WTC11 (cell line): ENCODE measurements at regions not wholly inside any gene's neighbourhood (a gene's known extent, or its start where the extent isn't known, plus 50 kb on each side); places are given as distances from the start of the nearest gene placed in this dataset.

Experiments
- ATAC-seq: fragments of 200-7000 bp; cut with Tn5 transposase; 2 replicates; pipeline ENCODE4 v1.10.0; 2021; ENCODE audit warnings: mild to moderate bottlenecking, moderate library complexity
- CTCF ChIA-PET: fragments of 300-600 bp; sonication (Branson Sonifier 250); formaldehyde crosslinking; loops from one replicate; lab custom pipeline; 2021; ENCODE audit warnings: antibody characterized with exemption; lab: Charles Lee
- POLR2A ChIA-PET: fragments of 350-600 bp; sonication (Branson Sonifier 250); formaldehyde crosslinking; loops from one replicate; lab custom pipeline; 2021; ENCODE audit warnings: antibody characterized with exemption; lab: Charles Lee
- DNase-seq: peaks from one replicate; pipeline ENCODE4 v3.0.0; 2021; ENCODE audit warnings: low spot score
- H3K27ac Mint-ChIP-seq: 2 replicates; pipeline ENCODE4 v1.8.0; 2021; ENCODE audit warnings: mixed read lengths
- H3K27me3 Mint-ChIP-seq: 2 replicates; pipeline ENCODE4 v1.8.0; 2021; ENCODE audit warnings: low read depth, mild to moderate bottlenecking, moderate library complexity, mixed read lengths
- H3K36me3 Mint-ChIP-seq: 2 replicates; pipeline ENCODE4 v1.8.0; 2021; ENCODE audit warnings: mixed read lengths
- H3K4me1 Mint-ChIP-seq: 2 replicates; pipeline ENCODE4 v1.8.0; 2022; ENCODE audit warnings: mixed read lengths
- H3K4me3 Mint-ChIP-seq: 2 replicates; pipeline ENCODE4 v1.8.0; 2021; ENCODE audit warnings: mild to moderate bottlenecking, moderate library complexity, mixed read lengths
- H3K9me3 Mint-ChIP-seq: 2 replicates; pipeline ENCODE4 v1.8.0; 2021; ENCODE audit warnings: mixed read lengths
- AFF4 ChIP-seq: sonication (generic); formaldehyde crosslinking; IDR thresholded peaks from 2 replicates; pipeline ENCODE4 v1.8.1; 2023; ENCODE audit warnings: mild to moderate bottlenecking, missing genetic modification reagents, borderline replicate concordance
- CREM ChIP-seq: sonication (generic); formaldehyde crosslinking; IDR thresholded peaks from 2 replicates; pipeline ENCODE4 v1.8.1; 2022; ENCODE audit warnings: mild to moderate bottlenecking, missing genetic modification reagents, moderate library complexity
- EMX1 ChIP-seq: fragments of 250-450 bp; sonication (Bioruptor Pico); IDR thresholded peaks from 2 replicates; pipeline ENCODE4 v1.8.0; 2021; ENCODE audit warnings: mild to moderate bottlenecking
- ESRRA ChIP-seq: sonication (generic); formaldehyde crosslinking; IDR thresholded peaks from 2 replicates; pipeline ENCODE4 v1.8.1; 2022; ENCODE audit warnings: mild to moderate bottlenecking, missing genetic modification reagents, borderline replicate concordance
- GRHL2 ChIP-seq: fragments of 250-450 bp; sonication (Bioruptor Pico); IDR thresholded peaks from 2 replicates; pipeline ENCODE4 v1.8.0; 2022; ENCODE audit warnings: mild to moderate bottlenecking, moderate library complexity; ENCODE audit not compliant: insufficient replicate concordance, severe bottlenecking
- JAZF1 ChIP-seq: fragments of 250-450 bp; sonication (Bioruptor Pico); IDR thresholded peaks from 2 replicates; pipeline ENCODE4 v1.9.0; 2021; ENCODE audit warnings: moderate library complexity, mild to moderate bottlenecking, inconsistent platforms
- KAT7 ChIP-seq: sonication (generic); formaldehyde crosslinking; IDR thresholded peaks from 2 replicates; pipeline ENCODE4 v1.8.1; 2023; ENCODE audit warnings: missing genetic modification reagents, mild to moderate bottlenecking, borderline replicate concordance
- MXD4 ChIP-seq: fragments of 250-450 bp; sonication (Bioruptor Pico); IDR thresholded peaks from 2 replicates; pipeline ENCODE4 v1.8.0; 2021; ENCODE audit warnings: mild to moderate bottlenecking, moderate library complexity, borderline replicate concordance
- NFYB ChIP-seq: sonication (generic); formaldehyde crosslinking; conservative IDR thresholded peaks from 2 replicates; pipeline ENCODE4 v1.8.0; 2022; ENCODE audit warnings: low read depth, missing genetic modification reagents
- NR1H2 ChIP-seq: sonication (generic); formaldehyde crosslinking; IDR thresholded peaks from 2 replicates; pipeline ENCODE4 v1.9.0; 2021; ENCODE audit warnings: mild to moderate bottlenecking, moderate library complexity, missing genetic modification reagents
- NR2C2 ChIP-seq: sonication (generic); formaldehyde crosslinking; IDR thresholded peaks from 2 replicates; pipeline ENCODE4 v1.8.0; 2022; ENCODE audit warnings: mild to moderate bottlenecking, missing genetic modification reagents
- PRRX2 ChIP-seq: fragments of 250-450 bp; sonication (Bioruptor Pico); IDR thresholded peaks from 2 replicates; pipeline ENCODE4 v1.8.0; 2021; ENCODE audit warnings: mild to moderate bottlenecking
- SMAD3 ChIP-seq: sonication (generic); formaldehyde crosslinking; IDR thresholded peaks from 2 replicates; pipeline ENCODE4 v1.8.0; 2022; ENCODE audit warnings: missing genetic modification reagents, mild to moderate bottlenecking, borderline replicate concordance
- TCF7 ChIP-seq: sonication (generic); formaldehyde crosslinking; IDR thresholded peaks from 2 replicates; pipeline ENCODE4 v1.8.0; 2022; ENCODE audit warnings: mild to moderate bottlenecking, low read depth, missing genetic modification reagents, moderate library complexity
- ZMAT4 ChIP-seq: fragments of 250-450 bp; sonication (Bioruptor Pico); IDR thresholded peaks from 2 replicates; pipeline ENCODE4 v1.9.0; 2021; ENCODE audit warnings: mild to moderate bottlenecking
- ZNF138 ChIP-seq: sonication (generic); formaldehyde crosslinking; conservative IDR thresholded peaks from 2 replicates; pipeline ENCODE4 v1.8.1; 2022; ENCODE audit warnings: mild to moderate bottlenecking, moderate library complexity, missing genetic modification reagents
- ZNF219 ChIP-seq: sonication (generic); formaldehyde crosslinking; IDR thresholded peaks from 2 replicates; pipeline ENCODE4 v1.8.0; 2023; ENCODE audit warnings: missing genetic modification reagents, mild to moderate bottlenecking, borderline replicate concordance
- ZNF317 ChIP-seq: sonication (generic); formaldehyde crosslinking; IDR thresholded peaks from 2 replicates; pipeline ENCODE4 v1.8.1; 2023; ENCODE audit warnings: low read depth, mild to moderate bottlenecking, moderate library complexity, missing genetic modification reagents, borderline replicate concordance
- ZNF423 ChIP-seq: fragments of 250-450 bp; sonication (Bioruptor Pico); IDR thresholded peaks from 2 replicates; pipeline ENCODE4 v2.1.2; 2022; ENCODE audit warnings: mild to moderate bottlenecking, moderate library complexity
- TF ChIP-seq, protein P1 (sequence below): fragments of 250-450 bp; sonication (Bioruptor Pico); IDR thresholded peaks from 2 replicates; pipeline ENCODE4 v2.1.2; 2022; ENCODE audit warnings: mild to moderate bottlenecking, moderate library complexity
- TF ChIP-seq, protein P2 (sequence below): sonication (generic); formaldehyde crosslinking; IDR thresholded peaks from 2 replicates; pipeline ENCODE4 v1.8.1; 2023; ENCODE audit warnings: mild to moderate bottlenecking, missing genetic modification reagents, moderate library complexity
- TF ChIP-seq, protein P3 (sequence below): sonication (generic); formaldehyde crosslinking; IDR thresholded peaks from 2 replicates; pipeline ENCODE4 v1.8.0; 2023; ENCODE audit warnings: missing genetic modification reagents
- TF ChIP-seq, protein P4 (sequence below): sonication (generic); formaldehyde crosslinking; IDR thresholded peaks from 2 replicates; pipeline ENCODE4 v1.8.0; 2023; ENCODE audit warnings: mild to moderate bottlenecking, missing genetic modification reagents
- TF ChIP-seq, protein P5 (sequence below): sonication (generic); formaldehyde crosslinking; IDR thresholded peaks from 2 replicates; pipeline ENCODE4 v1.8.1; 2023; ENCODE audit warnings: mild to moderate bottlenecking, moderate library complexity, missing genetic modification reagents

- Mint-ChIP-seq H3K4me1 (peaks cover 40% of the 10 kb centered on the region), H3K4me3 (no peak overlapping the region), H3K27ac (peak overlapping the region; percentile 34; the same call in 1 of the 2 replicates), H3K9me3 (no peaks in the 10 kb centered on the region), H3K27me3 (no peaks in the 10 kb centered on the region), H3K36me3 (no peaks in the 10 kb centered on the region)
- ChIA-PET POLR2A (no interaction called here), CTCF (no interaction called here)
- TF ChIP-seq JAZF1 (CRISPR knock-in tag) (no peak), AFF4 (CRISPR knock-in tag) (no peak), ZNF138 (CRISPR knock-in tag) (no peak), ZNF423 (CRISPR knock-in tag) (no peak), GRHL2 (no peak), KAT7 (no peak), NR1H2 (no peak), ZNF219 (CRISPR knock-in tag) (no peak), ESRRA (no peak), ZNF317 (no peak), TCF7 (CRISPR knock-in tag) (no peak), MXD4 (CRISPR knock-in tag) (no peak)
- TF ChIP-seq, protein P1, sequence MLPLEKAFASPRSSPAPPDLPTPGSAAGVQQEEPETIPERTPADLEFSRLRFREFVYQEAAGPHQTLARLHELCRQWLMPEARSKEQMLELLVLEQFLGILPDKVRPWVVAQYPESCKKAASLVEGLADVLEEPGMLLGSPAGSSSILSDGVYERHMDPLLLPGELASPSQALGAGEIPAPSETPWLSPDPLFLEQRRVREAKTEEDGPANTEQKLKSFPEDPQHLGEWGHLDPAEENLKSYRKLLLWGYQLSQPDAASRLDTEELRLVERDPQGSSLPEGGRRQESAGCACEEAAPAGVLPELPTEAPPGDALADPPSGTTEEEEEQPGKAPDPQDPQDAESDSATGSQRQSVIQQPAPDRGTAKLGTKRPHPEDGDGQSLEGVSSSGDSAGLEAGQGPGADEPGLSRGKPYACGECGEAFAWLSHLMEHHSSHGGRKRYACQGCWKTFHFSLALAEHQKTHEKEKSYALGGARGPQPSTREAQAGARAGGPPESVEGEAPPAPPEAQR (CRISPR knock-in tag), result no peak
- TF ChIP-seq, protein P2, sequence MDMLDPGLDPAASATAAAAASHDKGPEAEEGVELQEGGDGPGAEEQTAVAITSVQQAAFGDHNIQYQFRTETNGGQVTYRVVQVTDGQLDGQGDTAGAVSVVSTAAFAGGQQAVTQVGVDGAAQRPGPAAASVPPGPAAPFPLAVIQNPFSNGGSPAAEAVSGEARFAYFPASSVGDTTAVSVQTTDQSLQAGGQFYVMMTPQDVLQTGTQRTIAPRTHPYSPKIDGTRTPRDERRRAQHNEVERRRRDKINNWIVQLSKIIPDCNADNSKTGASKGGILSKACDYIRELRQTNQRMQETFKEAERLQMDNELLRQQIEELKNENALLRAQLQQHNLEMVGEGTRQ (CRISPR knock-in tag), result no peak
- TF ChIP-seq, protein P3, sequence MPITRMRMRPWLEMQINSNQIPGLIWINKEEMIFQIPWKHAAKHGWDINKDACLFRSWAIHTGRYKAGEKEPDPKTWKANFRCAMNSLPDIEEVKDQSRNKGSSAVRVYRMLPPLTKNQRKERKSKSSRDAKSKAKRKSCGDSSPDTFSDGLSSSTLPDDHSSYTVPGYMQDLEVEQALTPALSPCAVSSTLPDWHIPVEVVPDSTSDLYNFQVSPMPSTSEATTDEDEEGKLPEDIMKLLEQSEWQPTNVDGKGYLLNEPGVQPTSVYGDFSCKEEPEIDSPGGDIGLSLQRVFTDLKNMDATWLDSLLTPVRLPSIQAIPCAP (CRISPR knock-in tag), result no peak
- ATAC-seq, result no peak
- DNase-seq, result no peak
Observed at GRCh38 chr18:40904295-40904694, 1050.7 kb upstream of the PIK3C3 start.

DNA sequence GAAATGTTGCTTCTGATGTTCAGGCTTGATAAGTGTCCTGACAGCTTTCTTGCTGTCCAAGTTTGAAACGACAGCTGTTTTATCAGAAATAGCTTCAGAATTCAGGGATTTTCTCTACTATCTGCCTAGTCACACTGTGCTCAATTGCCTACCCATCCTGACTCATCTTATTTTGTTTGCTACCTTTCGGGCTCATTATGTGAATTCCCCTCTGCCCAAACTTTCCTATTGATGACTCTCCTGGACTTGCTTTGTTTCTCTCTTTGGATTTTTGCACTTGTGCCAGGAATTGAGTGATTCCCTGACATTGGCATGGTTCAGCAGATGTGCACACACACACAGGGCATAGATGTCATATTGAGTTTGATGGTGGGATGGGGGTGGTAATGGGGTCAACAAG lies 1052.6 kb upstream of the PIK3C3 start:
- Mint-ChIP-seq H3K27ac (peak overlapping the region; percentile 56), H3K4me1 (peaks cover 51% of the 10 kb centered on the region), H3K27me3 (no peaks in the 10 kb centered on the region), H3K9me3 (no peaks in the 10 kb centered on the region), H3K4me3 (no peak overlapping the region), H3K36me3 (no peaks in the 10 kb centered on the region)
- POLR2A ChIA-PET, result no interaction called here
- no peak for ATAC-seq
- no peak for DNase-seq
- CTCF ChIA-PET, result no interaction called here
- no peak for TF ChIP-seq CREM (CRISPR knock-in tag)
- no peak for TF ChIP-seq ESRRA
- no peak for TF ChIP-seq SMAD3 (CRISPR knock-in tag)
- no peak for TF ChIP-seq EMX1 (CRISPR knock-in tag)
- TF ChIP-seq NR1H2, result no peak
- no peak for TF ChIP-seq NFYB (CRISPR knock-in tag)
- TF ChIP-seq, protein P1 (CRISPR knock-in tag), result no peak
- TF ChIP-seq, protein P4, sequence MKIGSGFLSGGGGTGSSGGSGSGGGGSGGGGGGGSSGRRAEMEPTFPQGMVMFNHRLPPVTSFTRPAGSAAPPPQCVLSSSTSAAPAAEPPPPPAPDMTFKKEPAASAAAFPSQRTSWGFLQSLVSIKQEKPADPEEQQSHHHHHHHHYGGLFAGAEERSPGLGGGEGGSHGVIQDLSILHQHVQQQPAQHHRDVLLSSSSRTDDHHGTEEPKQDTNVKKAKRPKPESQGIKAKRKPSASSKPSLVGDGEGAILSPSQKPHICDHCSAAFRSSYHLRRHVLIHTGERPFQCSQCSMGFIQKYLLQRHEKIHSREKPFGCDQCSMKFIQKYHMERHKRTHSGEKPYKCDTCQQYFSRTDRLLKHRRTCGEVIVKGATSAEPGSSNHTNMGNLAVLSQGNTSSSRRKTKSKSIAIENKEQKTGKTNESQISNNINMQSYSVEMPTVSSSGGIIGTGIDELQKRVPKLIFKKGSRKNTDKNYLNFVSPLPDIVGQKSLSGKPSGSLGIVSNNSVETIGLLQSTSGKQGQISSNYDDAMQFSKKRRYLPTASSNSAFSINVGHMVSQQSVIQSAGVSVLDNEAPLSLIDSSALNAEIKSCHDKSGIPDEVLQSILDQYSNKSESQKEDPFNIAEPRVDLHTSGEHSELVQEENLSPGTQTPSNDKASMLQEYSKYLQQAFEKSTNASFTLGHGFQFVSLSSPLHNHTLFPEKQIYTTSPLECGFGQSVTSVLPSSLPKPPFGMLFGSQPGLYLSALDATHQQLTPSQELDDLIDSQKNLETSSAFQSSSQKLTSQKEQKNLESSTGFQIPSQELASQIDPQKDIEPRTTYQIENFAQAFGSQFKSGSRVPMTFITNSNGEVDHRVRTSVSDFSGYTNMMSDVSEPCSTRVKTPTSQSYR (CRISPR knock-in tag), result no peak
- TF ChIP-seq NR2C2 (CRISPR knock-in tag), result no peak
- TF ChIP-seq PRRX2 (CRISPR knock-in tag), result no peak
- TF ChIP-seq ZMAT4 (CRISPR knock-in tag), result no peak
- TF ChIP-seq, protein P5, sequence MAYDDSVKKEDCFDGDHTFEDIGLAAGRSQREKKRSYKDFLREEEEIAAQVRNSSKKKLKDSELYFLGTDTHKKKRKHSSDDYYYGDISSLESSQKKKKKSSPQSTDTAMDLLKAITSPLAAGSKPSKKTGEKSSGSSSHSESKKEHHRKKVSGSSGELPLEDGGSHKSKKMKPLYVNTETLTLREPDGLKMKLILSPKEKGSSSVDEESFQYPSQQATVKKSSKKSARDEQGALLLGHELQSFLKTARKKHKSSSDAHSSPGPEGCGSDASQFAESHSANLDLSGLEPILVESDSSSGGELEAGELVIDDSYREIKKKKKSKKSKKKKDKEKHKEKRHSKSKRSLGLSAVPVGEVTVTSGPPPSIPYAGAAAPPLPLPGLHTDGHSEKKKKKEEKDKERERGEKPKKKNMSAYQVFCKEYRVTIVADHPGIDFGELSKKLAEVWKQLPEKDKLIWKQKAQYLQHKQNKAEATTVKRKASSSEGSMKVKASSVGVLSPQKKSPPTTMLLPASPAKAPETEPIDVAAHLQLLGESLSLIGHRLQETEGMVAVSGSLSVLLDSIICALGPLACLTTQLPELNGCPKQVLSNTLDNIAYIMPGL (CRISPR knock-in tag), result no peak
